ENCODE measurements at regions not wholly inside any gene's neighbourhood (a gene's known extent, or its start where the extent isn't known, plus 50 kb on each side); places are given as distances from the start of the nearest gene placed in this dataset.

DNA sequence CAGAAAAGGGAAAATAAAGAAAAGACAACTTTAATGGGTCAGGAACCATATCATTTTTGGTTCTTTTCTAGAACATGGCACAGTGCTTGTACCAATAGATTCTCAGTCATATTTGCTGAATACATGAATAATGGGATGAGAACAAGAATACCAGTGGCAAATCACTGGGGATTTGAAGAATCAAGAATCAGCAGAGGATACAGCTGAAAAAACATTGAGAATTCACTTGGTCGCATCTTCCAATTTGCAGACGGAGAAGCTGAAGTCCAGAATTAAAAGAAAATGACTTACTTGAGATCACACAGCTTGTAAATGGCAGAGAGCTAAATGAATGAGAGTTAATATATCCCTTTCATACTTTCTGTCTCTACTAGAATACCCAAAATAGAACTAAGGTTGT lies 362.2 kb downstream of the RAD51AP2 start:
- TF ChIP-seq, protein P1, sequence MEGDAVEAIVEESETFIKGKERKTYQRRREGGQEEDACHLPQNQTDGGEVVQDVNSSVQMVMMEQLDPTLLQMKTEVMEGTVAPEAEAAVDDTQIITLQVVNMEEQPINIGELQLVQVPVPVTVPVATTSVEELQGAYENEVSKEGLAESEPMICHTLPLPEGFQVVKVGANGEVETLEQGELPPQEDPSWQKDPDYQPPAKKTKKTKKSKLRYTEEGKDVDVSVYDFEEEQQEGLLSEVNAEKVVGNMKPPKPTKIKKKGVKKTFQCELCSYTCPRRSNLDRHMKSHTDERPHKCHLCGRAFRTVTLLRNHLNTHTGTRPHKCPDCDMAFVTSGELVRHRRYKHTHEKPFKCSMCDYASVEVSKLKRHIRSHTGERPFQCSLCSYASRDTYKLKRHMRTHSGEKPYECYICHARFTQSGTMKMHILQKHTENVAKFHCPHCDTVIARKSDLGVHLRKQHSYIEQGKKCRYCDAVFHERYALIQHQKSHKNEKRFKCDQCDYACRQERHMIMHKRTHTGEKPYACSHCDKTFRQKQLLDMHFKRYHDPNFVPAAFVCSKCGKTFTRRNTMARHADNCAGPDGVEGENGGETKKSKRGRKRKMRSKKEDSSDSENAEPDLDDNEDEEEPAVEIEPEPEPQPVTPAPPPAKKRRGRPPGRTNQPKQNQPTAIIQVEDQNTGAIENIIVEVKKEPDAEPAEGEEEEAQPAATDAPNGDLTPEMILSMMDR (conservative IDR thresholded peaks at IDR 0.05) = no peak
- no peaks in the 10 kb centered on the region for H3K27me3 ChIP-seq (ENCODE audit: control insufficient read depth, insufficient read depth, low read length, poor library complexity, severe bottlenecking)
- no peaks in the 10 kb centered on the region for H3K27me3 Mint-ChIP-seq (ENCODE audit: insufficient read depth)
- H3K4me1 ChIP-seq (ENCODE audit: control insufficient read depth, insufficient read depth, low read length) = peaks cover 3% of the 10 kb centered on the region
- no peak overlapping the region for H3K9ac ChIP-seq (ENCODE audit: extremely low read depth, low read length, poor library complexity, severe bottlenecking)
- WGBS, 2 experiments (ENCODE audit: insufficient coverage in 1 of 2, insufficient read length in 1 of 2) = 92% methylated on average over 2 of the region's 2 CpGs
- H3K27ac ChIP-seq (ENCODE audit: low read depth, low read length) = no peak overlapping the region
- DNase-seq = no peak
- no peaks in the 10 kb centered on the region for H3K9me3 ChIP-seq (ENCODE audit: control insufficient read depth, low read length)
- H3K4me3 ChIP-seq (ENCODE audit: low read length) = no peak overlapping the region
- H3K9me3 Mint-ChIP-seq = no peaks in the 10 kb centered on the region
- H3K36me3 ChIP-seq (ENCODE audit: control insufficient read depth, insufficient read depth, low read length) = no peaks in the 10 kb centered on the region
- no peaks in the 10 kb centered on the region for H3K4me1 Mint-ChIP-seq
- no peak overlapping the region for H3K4me3 Mint-ChIP-seq
- no peaks in the 10 kb centered on the region for H3K36me3 Mint-ChIP-seq (ENCODE audit: low read depth)
- no peak overlapping the region for H3K27ac Mint-ChIP-seq

DNA sequence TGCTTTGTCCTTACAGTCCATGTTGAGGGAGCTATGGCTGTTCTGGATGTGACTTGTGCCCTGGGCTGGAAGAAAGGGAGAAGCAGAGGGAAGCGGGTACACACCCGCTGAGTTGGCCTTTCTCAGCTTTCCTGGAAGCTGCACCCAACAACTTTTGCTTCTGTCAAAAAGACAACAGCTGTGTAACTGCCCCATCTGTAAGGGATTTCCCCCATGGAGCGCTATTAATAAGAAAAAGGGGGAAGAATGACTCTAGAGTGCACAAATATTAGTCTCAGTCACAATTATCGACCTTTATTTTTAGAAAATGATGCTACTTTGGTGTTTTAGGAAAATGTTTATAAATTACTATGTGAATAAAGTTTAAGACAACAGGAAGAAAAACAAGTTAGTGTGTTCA lies 368.3 kb downstream of the RAD51AP2 start:
- Mint-ChIP-seq H3K27me3 (ENCODE audit: insufficient read depth) (no peaks in the 10 kb centered on the region), H3K4me3 (no peak overlapping the region), H3K36me3 (ENCODE audit: low read depth) (no peaks in the 10 kb centered on the region), H3K27ac (no peak overlapping the region), H3K9me3 (no peaks in the 10 kb centered on the region), H3K4me1 (peaks cover 7% of the 10 kb centered on the region)
- Histone ChIP-seq H3K9me3 (ENCODE audit: control insufficient read depth, low read length) (no peaks in the 10 kb centered on the region), H3K4me3 (ENCODE audit: low read length) (no peak overlapping the region), H3K4me1 (ENCODE audit: control insufficient read depth, insufficient read depth, low read length) (no peaks in the 10 kb centered on the region), H3K36me3 (ENCODE audit: control insufficient read depth, insufficient read depth, low read length) (no peaks in the 10 kb centered on the region), H3K9ac (ENCODE audit: extremely low read depth, low read length, poor library complexity, severe bottlenecking) (no peak overlapping the region), H3K27ac (ENCODE audit: low read depth, low read length) (no peak overlapping the region), H3K27me3 (ENCODE audit: control insufficient read depth, insufficient read depth, low read length, poor library complexity, severe bottlenecking) (no peaks in the 10 kb centered on the region)
- TF ChIP-seq, protein P1 (conservative IDR thresholded peaks at IDR 0.05) = no peak
- DNase-seq = no peak
- 82 to 93% methylated on average over 2 to 4 of the region's 4 CpGs for WGBS, 2 experiments (ENCODE audit: insufficient coverage in 1 of 2, insufficient read length in 1 of 2)

DNA sequence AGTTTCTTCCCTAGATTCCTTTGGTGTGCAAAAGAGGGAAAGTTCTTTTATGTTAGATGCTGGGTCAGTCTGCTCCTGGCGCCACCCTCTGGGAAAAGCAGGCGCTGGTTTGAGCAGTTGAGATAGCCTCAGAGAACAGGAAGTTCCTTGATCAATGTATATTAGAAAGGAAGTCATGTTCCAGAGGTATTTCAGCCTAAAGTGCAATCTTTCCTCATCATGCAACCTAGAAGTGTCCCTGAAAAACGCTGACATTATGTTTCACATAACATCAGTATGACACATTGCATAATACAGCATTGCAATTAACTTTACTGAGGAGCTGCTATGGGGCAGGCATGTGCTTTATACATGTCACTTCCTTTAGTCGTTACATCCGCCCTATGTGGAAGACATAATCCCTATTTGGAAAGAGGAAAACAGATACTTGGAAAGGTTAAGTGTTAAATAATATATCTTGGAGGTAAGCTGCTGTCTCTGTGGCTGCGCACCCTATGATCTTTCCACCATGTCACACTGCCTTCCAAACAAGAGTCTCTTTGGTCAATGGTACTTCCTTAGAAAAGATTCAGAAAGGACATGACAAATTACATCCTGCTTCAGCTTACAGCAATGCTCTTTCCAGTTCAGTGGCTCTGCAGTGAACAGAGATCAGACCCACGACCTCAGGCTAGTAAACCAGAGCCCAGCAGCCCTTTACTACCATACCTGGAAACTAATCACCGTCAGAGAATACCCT lies 369.7 kb downstream of the RAD51AP2 start:
- H3K4me3 Mint-ChIP-seq = no peak overlapping the region
- WGBS, 2 experiments (ENCODE audit: insufficient coverage in 1 of 2, insufficient read length in 1 of 2) = 56 to 64% methylated on average over 7 to 8 of the region's 8 CpGs
- H3K27me3 ChIP-seq (ENCODE audit: control insufficient read depth, insufficient read depth, low read length, poor library complexity, severe bottlenecking) = no peaks in the 10 kb centered on the region
- no peak overlapping the region for H3K27ac Mint-ChIP-seq
- TF ChIP-seq, protein P1 (conservative IDR thresholded peaks at IDR 0.05) = peak; percentile 80
- DNase-seq = peak; percentile 82
- H3K36me3 Mint-ChIP-seq (ENCODE audit: low read depth) = no peaks in the 10 kb centered on the region
- H3K27me3 Mint-ChIP-seq (ENCODE audit: insufficient read depth) = no peaks in the 10 kb centered on the region
- H3K27ac ChIP-seq (ENCODE audit: low read depth, low read length) = no peak overlapping the region
- H3K9ac ChIP-seq (ENCODE audit: extremely low read depth, low read length, poor library complexity, severe bottlenecking) = no peak overlapping the region
- H3K4me1 ChIP-seq (ENCODE audit: control insufficient read depth, insufficient read depth, low read length) = no peaks in the 10 kb centered on the region
- H3K9me3 Mint-ChIP-seq = no peaks in the 10 kb centered on the region
- H3K9me3 ChIP-seq (ENCODE audit: control insufficient read depth, low read length) = no peaks in the 10 kb centered on the region
- H3K4me3 ChIP-seq (ENCODE audit: low read length) = no peak overlapping the region
- H3K36me3 ChIP-seq (ENCODE audit: control insufficient read depth, insufficient read depth, low read length) = no peaks in the 10 kb centered on the region
- peaks cover 7% of the 10 kb centered on the region for H3K4me1 Mint-ChIP-seq

Measured in endodermal cell (in vitro differentiated cells).